ENCODE measurements at regions not wholly inside any gene's neighbourhood (a gene's known extent, or its start where the extent isn't known, plus 50 kb on each side); places are given as distances from the start of the nearest gene placed in this dataset.

DNA sequence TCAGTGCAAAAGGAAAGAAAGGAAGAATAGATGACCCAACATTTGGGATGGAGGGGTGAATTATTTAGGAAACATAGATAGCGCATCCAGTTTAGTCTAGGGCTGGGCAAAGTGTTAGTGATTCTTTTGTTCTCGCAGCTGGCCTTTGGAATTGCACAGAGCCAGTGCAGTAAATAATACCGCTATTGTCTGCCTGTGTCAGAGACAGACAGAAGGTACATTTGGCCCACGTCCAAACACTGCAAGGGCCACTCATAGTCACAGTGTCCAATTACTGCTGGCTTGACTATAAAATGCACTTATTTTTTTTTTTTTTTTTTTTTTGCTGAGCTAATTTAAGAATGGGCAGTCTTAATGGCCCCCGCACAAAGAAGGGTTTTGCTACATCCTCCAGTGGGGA lies 638.6 kb downstream of the BCL11B start:
- no peak for DNase-seq (ENCODE audit: low read depth)

DNA sequence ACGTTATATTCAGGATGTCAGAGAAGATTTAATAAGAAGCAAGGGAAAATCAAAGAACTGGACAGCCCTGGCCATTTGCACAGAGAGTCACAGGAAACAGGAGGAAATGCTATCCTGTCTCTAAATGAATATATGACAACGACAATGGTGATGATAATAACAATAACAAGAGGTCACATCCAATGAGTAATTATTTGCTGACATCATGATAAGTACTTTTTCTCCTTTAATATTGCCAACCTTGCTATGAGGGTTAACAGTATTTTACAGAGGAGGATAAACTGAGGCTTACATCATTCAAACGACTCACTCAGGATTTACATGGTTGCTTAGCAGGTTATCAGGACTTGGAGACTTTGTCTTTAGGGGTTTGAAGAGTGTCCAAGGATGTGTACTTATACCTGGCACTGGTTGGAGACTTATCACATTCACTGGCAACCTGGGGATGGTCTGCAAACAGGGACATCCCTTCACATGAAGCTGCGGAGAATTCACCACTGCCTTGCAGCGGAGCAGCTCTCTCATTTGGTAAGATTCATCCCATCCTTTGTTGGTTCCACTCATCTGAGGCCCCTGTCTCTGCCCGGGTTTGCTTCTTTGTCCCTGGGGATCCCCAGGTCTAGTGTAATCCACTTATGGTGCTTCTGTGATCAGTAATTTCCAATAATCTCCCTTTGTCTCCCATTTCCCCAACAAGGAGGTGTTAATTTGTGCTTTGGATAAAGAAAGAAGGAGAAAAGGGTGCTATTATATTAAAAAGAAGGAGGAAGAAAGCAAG lies 637.8 kb downstream of the BCL11B start:
- DNase-seq (ENCODE audit: low read depth) = no peak

DNA sequence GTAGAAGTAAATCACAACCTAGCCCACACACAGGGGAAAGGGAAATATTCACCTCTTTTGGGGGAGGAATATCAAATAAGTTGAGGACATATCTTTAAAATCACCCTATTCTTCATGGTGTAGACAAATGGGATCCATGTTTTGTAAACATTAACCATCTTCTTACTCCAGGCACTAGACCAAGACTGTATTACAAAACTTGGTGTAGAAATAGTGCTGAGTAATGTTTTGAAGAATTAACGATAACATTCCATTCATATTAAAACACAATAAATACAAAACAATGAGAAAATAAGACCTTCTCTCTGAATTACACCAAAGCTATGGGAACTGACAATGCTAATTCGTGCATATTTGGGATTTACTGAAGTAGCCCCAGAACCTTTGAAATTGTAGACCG lies 633.6 kb downstream of the BCL11B start:
- DNase-seq (ENCODE audit: low read depth) = no peak

DNA sequence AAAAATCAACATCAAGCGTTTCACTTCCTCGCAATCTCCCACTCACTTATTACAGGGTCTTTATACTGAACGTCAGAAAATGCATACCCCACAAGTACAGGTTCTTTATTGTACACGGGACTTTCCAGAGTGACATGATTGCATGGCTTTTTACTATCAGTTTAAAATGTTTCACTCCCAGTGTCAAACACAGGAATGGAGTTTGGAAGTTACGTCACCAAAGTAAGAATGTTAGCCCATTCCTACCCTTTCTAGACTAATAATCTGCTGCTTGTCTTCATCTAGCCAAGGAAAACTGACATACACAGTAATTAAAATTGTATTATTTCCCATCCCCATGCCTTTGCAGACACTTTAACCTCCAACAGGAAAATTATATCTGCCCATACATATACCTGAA lies 624.2 kb downstream of the BCL11B start:
- DNase-seq (ENCODE audit: low read depth) = no peak

DNA sequence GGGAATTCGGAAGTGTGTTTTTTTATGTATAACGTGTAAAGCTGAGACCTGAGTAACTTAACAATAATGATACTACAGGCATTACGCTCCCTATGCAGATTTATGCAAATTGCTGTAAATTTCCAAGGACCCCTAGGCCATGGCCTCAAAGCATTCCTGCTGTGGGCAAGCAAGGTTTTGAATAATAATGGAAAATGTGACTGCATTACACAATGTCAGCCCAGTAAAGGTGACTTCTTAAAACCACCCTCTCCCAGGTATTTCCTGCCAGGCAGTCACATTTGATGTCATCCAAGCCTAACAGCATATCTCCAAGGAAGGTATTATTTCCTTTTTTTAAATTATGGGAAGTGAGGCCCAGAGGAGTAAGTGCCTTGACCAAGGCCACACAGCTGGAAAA lies 621.0 kb downstream of the BCL11B start:
- DNase-seq (ENCODE audit: low read depth) = no peak

DNA sequence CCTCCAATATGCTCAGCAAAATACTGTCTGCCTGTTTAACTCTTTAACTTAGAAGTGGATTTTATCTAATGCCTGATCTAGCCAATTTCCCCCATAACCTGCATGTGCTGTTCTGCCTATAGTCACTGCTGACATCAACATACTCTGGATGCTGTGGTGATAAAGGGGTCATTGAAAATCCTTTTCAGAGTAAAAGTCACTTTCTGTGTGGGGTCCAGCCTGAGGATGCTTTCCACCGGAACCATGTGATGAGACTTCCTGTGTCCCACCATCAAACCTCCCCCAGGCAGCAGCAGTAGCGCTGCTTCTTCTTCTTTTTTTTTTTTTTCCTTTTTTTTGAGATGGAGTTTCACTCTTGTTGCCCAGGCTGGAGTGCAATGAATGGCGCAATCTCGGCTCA lies 607.0 kb downstream of the BCL11B start:
- no peak for DNase-seq (ENCODE audit: low read depth)

DNA sequence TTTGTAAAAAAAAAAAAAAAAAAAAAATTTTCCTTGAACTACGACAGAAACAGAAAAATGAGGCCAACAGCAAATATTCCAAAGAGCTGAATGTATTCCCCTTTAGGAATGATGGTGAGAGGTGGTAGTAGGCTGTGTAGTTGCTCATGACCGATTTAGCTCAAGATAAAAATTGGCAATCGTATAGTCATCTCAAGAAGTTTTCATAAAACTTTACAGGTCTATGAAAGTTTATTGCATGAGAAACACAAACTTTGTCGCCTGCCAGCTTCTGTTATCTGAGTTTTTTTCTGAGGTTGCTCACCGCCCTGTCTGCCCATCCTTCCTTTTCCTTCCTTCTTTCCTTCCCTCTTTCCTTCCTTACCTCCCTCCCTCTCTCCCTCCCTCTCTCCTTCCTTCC lies 605.5 kb downstream of the BCL11B start:
- no peak for DNase-seq (ENCODE audit: low read depth)

DNA sequence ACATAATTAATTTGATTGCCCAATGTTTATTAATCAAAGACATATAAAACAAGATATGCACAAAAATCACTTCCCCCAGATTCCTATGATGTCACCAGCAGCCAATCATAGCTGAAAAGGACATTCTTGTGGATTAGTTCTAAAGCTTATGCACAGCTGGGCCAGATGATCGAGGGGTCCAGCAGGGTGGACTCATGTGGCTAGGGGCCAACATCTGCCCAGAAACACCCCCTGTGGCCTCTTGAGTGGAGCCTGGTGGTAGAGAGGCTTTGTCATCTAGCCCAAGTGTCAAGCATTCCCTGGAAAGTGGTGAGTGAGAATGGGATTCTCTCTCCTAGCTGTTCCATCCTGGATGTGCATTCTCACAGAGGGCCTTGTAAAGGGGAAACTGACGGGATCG lies 590.0 kb downstream of the BCL11B start:
- no peak for DNase-seq (ENCODE audit: low read depth)

DNA sequence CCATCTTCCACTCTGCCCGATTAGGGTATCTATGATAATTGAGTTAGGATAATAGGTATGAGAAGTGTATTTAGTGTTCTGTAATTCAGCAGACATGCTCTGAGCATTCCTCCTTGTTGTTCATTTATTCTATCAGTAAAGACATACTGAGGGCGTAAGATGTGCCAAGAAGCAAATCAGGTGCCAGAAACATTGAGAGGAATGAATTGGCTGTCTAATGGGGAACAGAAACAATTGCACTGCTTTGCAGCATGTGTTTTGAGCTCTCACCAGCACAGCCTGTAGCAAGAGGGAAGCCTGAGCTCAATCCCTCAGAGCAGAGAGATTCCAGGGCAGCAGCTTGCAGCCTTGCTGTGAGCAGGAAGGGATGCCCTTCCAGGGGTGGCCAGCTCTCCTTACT lies 589.3 kb downstream of the BCL11B start:
- no peak for DNase-seq (ENCODE audit: low read depth)

DNA sequence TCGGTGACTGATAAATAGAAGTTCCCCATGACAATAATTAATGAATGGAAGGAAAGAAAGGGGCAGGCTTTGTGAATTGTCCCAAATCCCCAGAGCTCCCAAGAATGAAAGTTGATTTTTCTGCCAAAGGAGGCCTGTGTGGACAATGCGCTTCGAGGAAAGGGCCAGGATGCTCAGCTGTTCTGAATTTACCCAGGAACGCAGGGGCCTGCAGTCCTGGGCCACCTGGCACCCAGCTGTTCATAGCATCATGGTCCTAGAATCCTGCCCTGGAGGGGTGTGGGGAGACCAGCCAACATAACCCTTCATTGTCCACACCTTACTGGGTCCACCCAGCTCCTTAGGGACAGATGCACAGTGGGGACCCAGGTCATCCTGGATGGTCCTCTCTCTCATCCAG lies 587.5 kb downstream of the BCL11B start:
- DNase-seq (ENCODE audit: low read depth) = no peak

DNA sequence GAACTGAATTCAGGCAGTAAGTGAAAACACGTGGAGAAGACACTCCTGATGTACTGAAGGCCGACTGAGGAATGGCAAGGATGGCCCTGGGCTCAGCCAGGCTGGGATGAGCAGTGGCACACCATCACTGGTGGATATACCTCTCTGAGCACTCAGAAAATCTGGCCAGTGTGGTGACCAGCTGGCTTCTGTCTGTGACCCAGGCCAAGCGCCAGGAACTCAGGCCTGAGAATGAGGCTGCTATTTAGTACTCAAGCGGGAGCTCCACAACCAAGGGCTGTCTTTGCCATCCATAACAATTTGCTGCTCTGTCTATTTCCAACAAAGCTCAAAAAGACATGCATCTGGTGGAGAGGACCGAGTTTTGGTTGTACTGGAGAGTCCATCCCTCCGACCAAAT lies 586.3 kb downstream of the BCL11B start:
- no peak for DNase-seq (ENCODE audit: low read depth)

DNA sequence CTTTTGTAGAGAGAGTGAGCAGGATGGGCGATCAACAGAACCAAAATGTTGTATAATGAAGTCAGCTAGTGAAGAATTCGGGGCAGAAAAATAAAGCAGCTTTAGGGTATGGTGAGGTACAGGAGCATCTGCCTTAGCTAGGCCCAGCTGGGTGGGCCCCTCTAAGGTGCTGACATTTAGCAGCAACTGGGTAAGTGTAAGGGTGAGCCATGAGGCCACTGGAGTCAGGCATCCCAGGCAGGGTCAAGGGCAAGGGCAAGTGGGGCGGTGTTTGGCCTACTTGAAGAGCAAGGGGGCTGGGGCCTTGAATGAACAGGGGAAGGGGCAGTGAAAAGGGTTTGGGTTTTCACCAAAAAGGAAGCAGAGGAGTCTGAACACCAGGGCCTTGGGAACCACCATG lies 583.6 kb downstream of the BCL11B start:
- no peak for DNase-seq (ENCODE audit: low read depth)

DNA sequence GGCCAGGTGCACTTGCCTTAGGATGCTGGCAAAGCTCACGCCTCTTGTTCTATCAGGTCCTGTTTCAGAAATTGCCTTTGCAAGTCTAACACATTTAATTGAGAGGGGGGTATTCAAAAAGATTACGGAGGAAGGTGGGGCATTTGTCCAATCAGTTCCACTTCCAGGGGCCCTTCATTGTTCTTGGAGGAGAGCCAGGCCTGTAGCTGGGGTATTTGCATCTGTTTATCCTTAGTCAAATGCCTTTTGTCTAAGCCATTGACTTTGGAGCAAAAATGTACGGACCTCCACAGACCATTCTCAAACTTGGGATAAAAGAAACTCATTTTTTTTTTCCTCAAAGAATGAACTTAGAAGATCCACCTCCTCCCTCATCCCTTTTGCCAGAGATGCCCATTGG lies 582.0 kb downstream of the BCL11B start:
- no peak for DNase-seq (ENCODE audit: low read depth)

DNA sequence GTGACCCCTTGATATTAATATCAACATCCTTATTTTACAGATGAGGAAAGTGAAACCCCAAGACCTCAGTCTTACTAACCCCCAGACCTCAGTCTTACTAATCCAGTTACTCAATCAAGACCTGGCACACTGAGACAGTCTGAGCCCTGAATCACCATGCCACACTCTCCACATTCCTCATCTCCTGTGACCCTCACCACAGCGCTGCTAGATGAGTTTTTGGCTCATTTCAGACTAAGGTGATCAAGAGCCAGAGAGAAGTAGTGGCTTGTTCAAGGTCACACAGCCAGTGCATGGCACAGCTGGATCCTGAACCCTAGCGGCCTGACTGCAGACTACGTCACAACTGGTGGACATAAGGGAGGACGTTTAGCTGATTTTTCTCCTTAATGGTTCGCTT lies 579.2 kb downstream of the BCL11B start:
- no peak for DNase-seq (ENCODE audit: low read depth)

DNA sequence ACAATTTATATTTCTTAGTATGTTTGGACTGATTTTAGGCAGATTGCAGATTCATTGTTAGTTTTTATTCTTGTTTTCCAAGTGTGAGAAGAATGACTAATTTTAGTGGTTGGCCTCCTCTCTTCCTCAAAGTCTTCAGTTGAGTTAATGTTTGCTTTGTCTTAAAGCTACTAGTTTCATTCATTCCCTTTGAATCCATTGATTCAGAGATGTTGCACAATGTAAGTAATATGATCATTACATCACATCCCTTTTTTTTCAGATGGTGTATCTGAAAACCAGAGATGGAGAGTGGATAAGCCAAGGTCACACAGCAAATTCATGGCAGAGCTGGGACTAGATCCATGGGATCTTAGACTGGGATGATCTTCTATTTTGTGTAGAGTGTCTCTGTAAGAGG lies 577.5 kb downstream of the BCL11B start:
- no peak for DNase-seq (ENCODE audit: low read depth)

DNA sequence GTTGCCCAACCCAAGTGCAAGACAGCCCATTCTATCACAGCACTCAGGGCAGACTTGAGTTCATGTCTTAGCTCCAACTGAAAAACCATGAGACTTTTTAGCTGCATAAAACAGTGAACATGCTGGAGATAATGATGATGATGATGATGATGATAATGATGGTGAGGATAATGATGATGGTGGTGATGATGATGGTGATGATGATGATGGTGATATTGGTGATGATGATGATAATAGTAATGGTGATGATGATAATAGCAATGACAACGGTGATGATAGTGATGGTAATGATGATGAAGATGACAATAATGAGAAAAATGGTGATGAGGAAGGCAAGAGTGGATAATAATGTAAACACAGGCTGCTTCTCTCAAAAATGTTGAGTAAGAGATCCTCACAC lies 576.2 kb downstream of the BCL11B start:
- DNase-seq (ENCODE audit: low read depth) = no peak

DNA sequence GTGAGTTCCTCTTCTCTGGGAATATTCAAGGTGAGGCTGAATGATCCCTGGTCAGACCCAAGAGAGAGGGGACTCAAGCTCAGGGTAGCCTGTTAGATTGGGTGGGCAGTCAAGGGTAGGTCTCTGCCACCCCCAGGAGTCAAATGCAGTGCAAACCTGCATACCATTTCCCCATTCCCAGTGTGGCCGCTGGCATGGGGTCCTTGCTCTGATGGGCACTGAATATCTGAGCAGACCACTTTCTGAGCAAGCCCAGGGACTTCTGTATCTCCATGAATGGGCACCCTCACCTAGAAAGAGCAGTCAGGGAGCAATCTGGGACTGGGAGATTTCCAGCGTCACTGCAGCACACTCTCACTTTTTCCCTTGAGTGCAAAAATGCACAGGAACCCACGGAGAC lies 573.7 kb downstream of the BCL11B start:
- no peak for DNase-seq (ENCODE audit: low read depth)

DNA sequence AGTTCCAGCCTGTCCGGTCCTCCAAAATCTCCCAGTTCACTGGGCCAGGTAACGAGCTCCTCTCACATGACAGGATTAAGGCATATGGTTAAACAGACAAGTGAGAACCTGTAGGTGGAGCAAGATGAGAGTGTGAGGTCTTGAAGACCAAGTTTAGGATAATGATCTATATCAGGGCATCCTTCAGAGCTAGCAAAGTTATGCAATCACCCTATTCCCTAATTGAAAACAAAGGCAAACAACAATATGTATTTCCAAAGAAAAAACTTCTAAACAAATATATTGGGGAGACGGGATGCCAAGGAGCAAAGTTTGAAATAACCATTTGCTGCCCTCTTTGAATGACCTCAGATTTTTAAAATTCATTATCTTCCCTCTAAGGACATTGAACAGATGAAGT lies 571.2 kb downstream of the BCL11B start:
- no peak for DNase-seq (ENCODE audit: low read depth)

DNA sequence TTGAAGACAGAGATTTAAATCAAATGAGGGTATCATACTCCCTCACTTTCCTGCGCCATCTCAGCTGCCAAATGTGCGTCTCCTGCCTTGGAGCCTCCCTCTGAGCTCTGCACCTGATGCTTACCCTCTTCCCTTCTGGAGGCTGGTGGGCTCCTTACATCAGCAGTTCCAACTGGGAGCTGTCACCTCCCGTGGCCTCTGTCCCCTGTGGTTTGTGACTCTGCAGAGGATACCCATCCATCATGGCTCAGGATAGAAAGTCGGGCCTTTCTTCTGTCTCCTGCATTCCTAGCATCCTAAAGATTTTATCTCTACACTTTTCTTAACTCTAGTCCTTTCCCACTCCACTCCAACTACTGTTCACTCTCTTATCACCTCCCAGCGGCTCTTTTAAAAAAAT lies 570.6 kb downstream of the BCL11B start:
- DNase-seq (ENCODE audit: low read depth) = no peak

DNA sequence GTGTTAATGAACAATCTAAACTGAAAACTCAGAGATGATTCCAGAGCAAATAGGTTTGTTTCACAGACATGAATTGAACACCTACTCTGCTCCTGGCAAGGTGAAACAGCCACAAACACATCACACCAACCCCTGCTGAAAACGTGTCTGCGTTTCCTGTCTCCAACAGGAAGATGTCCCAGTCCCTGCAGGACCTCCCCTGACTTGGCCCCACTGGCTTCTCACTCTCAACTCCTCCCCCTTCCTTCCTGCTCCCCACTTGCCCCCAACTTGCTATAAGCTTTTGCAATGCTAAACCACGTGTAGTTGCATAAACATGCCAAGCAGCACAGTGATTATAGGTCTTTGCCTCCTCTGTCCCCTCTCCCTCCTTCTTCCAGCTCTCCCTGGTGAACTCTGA lies 567.6 kb downstream of the BCL11B start:
- no peak for DNase-seq (ENCODE audit: low read depth)

DNA sequence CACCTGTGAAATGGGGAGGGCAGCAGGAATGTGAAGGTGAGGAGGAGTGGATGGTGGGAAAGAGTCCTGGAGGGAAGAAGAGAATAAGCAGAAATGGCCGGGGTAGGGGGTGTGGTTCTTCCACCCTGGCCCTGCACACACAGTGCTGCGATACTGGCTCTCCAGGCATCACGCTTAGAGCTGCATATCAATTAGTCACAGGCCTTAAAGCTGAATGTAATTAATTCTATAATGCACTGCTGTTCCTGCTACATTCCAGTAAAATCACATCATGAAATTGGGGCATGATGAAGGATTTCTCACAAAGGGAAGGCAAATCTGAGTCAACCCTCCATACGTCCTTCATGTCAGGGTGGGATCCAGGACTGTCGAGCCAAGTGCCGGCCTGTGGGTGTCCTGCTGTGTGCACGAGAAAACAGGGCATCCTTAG lies 566.1 kb downstream of the BCL11B start:
- DNase-seq (ENCODE audit: low read depth) = no peak

DNA sequence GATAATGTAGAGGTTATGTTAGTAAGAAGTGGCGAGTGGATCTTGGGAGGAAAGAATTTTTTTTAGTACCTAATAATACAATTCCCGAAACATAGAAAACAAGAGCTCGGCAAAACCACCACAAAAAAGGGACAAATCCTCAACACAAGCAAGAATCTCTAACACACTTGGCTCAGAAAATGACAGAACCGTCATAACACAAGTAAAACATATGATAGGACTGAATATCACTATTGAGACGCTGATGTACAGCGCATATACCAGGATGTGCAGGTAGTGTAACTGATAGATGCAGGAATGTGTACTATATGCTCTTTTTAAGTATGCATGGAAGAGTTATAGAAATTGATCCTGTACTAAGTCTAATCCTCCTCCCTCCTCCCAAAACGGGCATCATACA lies 564.5 kb downstream of the BCL11B start:
- DNase-seq (ENCODE audit: low read depth) = no peak

DNA sequence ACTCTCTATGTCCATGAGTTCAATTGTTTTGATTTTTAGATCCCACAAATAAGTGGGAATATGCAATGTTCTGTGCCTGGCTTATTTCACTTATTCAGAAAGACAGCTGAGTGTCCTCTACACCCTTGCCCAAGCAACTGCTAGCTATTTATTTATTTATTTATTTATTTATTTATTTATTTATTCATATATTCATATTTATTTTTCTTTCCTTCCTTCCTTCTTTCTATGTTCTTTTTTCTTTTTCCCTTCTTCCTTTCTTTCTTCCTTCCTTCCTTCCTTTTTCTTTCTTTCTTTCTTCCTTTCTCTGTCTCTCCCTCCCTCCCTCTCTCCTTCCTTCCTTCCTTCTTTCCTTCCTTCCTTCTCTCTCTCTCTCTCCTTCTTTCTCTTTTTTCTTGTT lies 563.4 kb downstream of the BCL11B start:
- no peak for DNase-seq (ENCODE audit: low read depth)

DNA sequence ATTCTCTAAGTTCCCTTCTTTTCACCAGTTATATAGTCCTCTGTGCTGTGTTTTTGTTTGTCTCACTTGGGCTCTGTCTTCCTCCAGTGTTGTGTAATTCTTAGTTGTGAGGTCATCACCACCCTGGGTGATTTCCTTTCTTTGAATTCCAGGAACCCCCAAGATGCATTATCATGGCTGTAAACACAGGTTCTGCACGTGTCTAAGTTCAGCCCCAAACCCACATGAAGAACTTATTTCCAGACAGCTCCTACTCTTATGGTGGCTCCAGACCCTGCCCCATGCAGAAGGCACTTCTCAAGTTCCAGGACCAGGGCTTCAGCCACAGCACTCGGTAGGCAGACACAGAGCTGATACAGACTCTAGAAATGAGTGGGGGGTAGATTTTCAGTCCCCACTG lies 560.5 kb downstream of the BCL11B start:
- no peak for DNase-seq (ENCODE audit: low read depth)

Measured in myocyte (in vitro differentiated cells).